ENCODE measurements at regions not wholly inside any gene's neighbourhood (a gene's known extent, or its start where the extent isn't known, plus 50 kb on each side); places are given as distances from the start of the nearest gene placed in this dataset.

DNA sequence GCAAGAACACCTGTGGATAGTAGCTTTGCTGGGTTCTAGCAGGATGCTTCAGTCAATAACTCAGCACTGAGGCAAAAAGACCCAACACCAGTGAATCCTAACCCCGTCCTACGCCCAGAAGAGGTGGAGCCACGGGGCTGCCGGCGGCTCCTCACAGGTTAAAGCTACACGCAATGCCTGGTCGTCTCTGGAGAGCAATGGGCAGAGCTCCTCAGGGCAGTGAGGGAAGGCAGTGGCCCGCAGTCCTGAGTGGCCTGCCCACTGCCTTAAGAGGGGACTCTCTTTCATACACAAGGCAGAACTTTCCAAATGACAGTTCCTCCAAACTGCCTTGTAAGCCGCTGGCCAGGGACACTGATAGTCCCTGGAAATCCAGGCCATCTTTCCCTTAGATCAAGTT is 244.2 kb upstream of the IRX2 start:
- Histone ChIP-seq H3K4me1 (no peaks in the 10 kb centered on the region), H3K4me3 (no peak overlapping the region), H3K27me3 (no peaks in the 10 kb centered on the region), H3K36me3 (no peaks in the 10 kb centered on the region), H3K27ac (no peak overlapping the region), H3K9me3 (no peaks in the 10 kb centered on the region)
- no peak for TF ChIP-seq POLR2AphosphoS5 (IDR thresholded peaks at IDR 0.05)
- no peak for TF ChIP-seq POLR2A (IDR thresholded peaks at IDR 0.05)
- DNase-seq: peak in 1 of 2 donors; percentile 43
- 93 to 95% methylated on average over 9 of the region's 9 CpGs for WGBS, 2 donors
- no peak for ATAC-seq (ENCODE audit: low FRiP score in 2 of 2)

GRCh38 chr5:2995035-2995434 is 243.6 kb upstream of the IRX2 start:
- no peaks in the 10 kb centered on the region for H3K9me3 ChIP-seq
- no peak overlapping the region for H3K4me3 ChIP-seq
- no peak for TF ChIP-seq POLR2AphosphoS5 (IDR thresholded peaks at IDR 0.05)
- TF ChIP-seq CTCF (IDR thresholded peaks at IDR 0.05): no peak
- no peak for TF ChIP-seq EP300 (IDR thresholded peaks at IDR 0.05)
- no peak for TF ChIP-seq POLR2A (IDR thresholded peaks at IDR 0.05)
- ATAC-seq (ENCODE audit: low FRiP score in 2 of 2): no peak
- no peaks in the 10 kb centered on the region for H3K4me1 ChIP-seq
- no peaks in the 10 kb centered on the region for H3K27me3 ChIP-seq
- no peaks in the 10 kb centered on the region for H3K36me3 ChIP-seq
- H3K27ac ChIP-seq: no peak overlapping the region
- DNase-seq: no peak
- WGBS, 2 donors: 81 to 91% methylated on average over 5 of the region's 5 CpGs

GRCh38 chr5:2993771-2994170 is 242.3 kb upstream of the IRX2 start:
- WGBS, 2 donors: 69 to 87% methylated on average over 5 of the region's 5 CpGs
- H3K9me3 ChIP-seq: no peaks in the 10 kb centered on the region
- no peaks in the 10 kb centered on the region for H3K4me1 ChIP-seq
- H3K36me3 ChIP-seq: no peaks in the 10 kb centered on the region
- no peak for ATAC-seq (ENCODE audit: low FRiP score in 2 of 2)
- no peak for DNase-seq
- no peak overlapping the region for H3K4me3 ChIP-seq
- H3K27ac ChIP-seq: no peak overlapping the region
- H3K27me3 ChIP-seq: no peaks in the 10 kb centered on the region
- no peak for TF ChIP-seq EP300 (IDR thresholded peaks at IDR 0.05)
- TF ChIP-seq POLR2AphosphoS5 (IDR thresholded peaks at IDR 0.05): no peak
- no peak for TF ChIP-seq POLR2A (IDR thresholded peaks at IDR 0.05)
- no peak for TF ChIP-seq CTCF (IDR thresholded peaks at IDR 0.05)

DNA sequence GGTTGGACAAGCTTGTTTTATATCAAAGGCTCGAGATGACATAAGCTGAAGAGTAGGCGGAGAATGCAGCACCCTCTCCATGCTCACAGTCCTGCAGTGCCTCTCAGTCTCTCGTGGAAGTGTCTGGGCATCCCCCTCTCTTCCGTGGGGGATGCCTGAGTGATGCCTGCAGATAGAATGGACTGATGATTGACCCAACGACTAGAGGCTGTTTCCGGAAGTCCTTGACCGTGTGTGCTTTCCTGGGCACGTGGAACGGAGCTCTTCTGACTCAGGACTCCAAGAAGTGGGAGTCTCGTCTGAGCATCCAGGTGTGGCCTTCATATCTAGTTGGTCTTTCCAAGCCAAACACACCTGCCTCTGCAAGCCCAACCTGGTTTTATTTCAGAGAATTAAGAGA is 241.8 kb upstream of the IRX2 start:
- Histone ChIP-seq H3K27me3 (no peaks in the 10 kb centered on the region), H3K36me3 (no peaks in the 10 kb centered on the region), H3K27ac (no peak overlapping the region), H3K4me3 (no peak overlapping the region), H3K9me3 (no peaks in the 10 kb centered on the region), H3K4me1 (no peaks in the 10 kb centered on the region)
- ATAC-seq (ENCODE audit: low FRiP score in 2 of 2) (no peak), DNase-seq (no peak)
- no peak for TF ChIP-seq EP300 (IDR thresholded peaks at IDR 0.05)
- TF ChIP-seq POLR2A (IDR thresholded peaks at IDR 0.05): no peak
- TF ChIP-seq CTCF (IDR thresholded peaks at IDR 0.05): no peak
- no peak for TF ChIP-seq POLR2AphosphoS5 (IDR thresholded peaks at IDR 0.05)
- WGBS, 2 donors: 73 to 77% methylated on average over 10 of the region's 10 CpGs

GRCh38 chr5:2992806-2993205 is 241.3 kb upstream of the IRX2 start:
- ATAC-seq (ENCODE audit: low FRiP score in 2 of 2): no peak
- no peak for TF ChIP-seq CTCF (IDR thresholded peaks at IDR 0.05)
- TF ChIP-seq EP300 (IDR thresholded peaks at IDR 0.05): no peak
- TF ChIP-seq POLR2A (IDR thresholded peaks at IDR 0.05): no peak
- TF ChIP-seq POLR2AphosphoS5 (IDR thresholded peaks at IDR 0.05): no peak
- H3K9me3 ChIP-seq: no peaks in the 10 kb centered on the region
- no peaks in the 10 kb centered on the region for H3K27me3 ChIP-seq
- DNase-seq: no peak
- H3K4me1 ChIP-seq: no peaks in the 10 kb centered on the region
- H3K4me3 ChIP-seq: no peak overlapping the region
- H3K36me3 ChIP-seq: no peaks in the 10 kb centered on the region
- H3K27ac ChIP-seq: no peak overlapping the region
- 83 to 85% methylated on average over 4 of the region's 4 CpGs for WGBS, 2 donors
